ENCODE measurements at regions not wholly inside any gene's neighbourhood (a gene's known extent, or its start where the extent isn't known, plus 50 kb on each side); places are given as distances from the start of the nearest gene placed in this dataset.

DNA sequence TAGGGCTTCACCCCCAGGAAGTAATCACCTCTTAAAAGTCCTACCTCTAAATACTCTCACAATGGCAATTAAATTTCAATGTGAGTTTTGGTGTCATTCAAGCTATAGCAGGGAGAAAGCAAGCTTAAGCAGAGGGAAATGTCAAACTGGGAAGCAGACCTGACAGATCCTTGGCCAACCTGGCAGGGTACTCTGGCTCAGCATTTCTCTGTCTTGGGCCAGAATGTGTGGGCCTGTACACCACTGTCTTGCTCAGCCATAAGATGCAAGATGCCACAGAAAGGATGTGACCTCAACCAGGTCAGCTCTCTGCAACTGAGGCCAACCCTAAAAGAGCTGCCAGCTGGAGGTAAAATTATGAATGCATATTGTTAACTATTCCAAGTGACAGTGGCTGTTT is 130.6 kb upstream of the CMC1 start:
- in situ Hi-C loops (cut with HindIII; ENCODE audit: extremely low pct_ligation_motif_present, low pct_unique_long_range_greater_than_20kb): no loop called here

DNA sequence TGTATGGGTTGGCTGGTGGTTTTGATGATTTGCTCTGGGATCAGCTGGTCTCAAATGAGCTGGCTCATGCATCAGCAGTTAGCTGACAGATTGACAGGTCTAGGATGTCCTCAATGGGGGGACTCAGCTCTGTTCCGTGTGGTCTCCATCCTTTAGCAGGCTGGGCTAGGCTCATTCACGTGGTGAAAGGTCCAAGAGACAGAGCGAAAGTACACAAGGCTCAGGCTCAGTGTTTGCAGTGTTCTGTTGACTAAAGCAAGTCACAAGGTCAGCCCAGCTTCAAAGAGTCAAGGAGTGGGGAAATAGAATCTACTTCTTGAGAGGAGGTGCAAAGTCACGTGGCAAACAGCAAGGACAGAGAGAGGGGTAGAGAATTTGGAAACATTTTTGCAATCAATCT is 126.5 kb upstream of the CMC1 start:
- FAIRE-seq: peak; percentile 95
- H3K9me3 ChIP-seq (ENCODE audit: low read length): no peaks in the 10 kb centered on the region
- BruUV-seq (replicated peaks): no TSS peak
- TF ChIP-seq, protein P1, sequence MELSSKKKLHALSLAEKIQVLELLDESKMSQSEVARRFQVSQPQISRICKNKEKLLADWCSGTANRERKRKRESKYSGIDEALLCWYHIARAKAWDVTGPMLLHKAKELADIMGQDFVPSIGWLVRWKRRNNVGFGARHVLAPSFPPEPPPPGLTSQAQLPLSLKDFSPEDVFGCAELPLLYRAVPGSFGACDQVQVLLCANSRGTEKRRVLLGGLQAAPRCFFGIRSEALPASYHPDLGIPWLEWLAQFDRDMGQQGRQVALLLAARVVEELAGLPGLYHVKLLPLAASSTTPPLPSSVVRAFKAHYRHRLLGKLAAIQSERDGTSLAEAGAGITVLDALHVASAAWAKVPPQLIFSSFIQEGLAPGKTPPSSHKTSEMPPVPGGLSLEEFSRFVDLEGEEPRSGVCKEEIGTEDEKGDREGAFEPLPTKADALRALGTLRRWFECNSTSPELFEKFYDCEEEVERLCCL (CRISPR knock-in tag; IDR thresholded peaks at IDR 0.05; ENCODE audit: borderline replicate concordance): peak; percentile 57; the same call in 1 of the 2 replicates
- TF ChIP-seq ZSCAN25 (CRISPR knock-in tag; IDR thresholded peaks at IDR 0.05) (no peak; the same call in 1 of the 2 replicates), NR2F6 (IDR thresholded peaks at IDR 0.05) (peak; percentile 83), NR2F6 (CRISPR knock-in tag; IDR thresholded peaks at IDR 0.05) (peak; percentile 92), NFE2 (CRISPR knock-in tag; IDR thresholded peaks at IDR 0.05) (no peak), ZNF747 (CRISPR knock-in tag; IDR thresholded peaks at IDR 0.05; ENCODE audit: borderline replicate concordance) (0 out of 2 replicates have a peak, but pooled peaks have one; percentile 47), RBM22 (optimal IDR thresholded peaks at IDR 0.05; ENCODE audit: low read length) (no peak), ZNF547 (CRISPR knock-in tag; IDR thresholded peaks at IDR 0.05) (no peak), TAF1 (CRISPR knock-in tag; IDR thresholded peaks at IDR 0.05) (no peak), ZNF773 (CRISPR knock-in tag; IDR thresholded peaks at IDR 0.05; ENCODE audit: borderline replicate concordance) (no peak), NCOA1 (CRISPR knock-in tag; IDR thresholded peaks at IDR 0.05) (no peak), NFKB2 (CRISPR knock-in tag; IDR thresholded peaks at IDR 0.05; ENCODE audit: borderline replicate concordance) (no peak), ARNTL (CRISPR knock-in tag; IDR thresholded peaks at IDR 0.05) (peak; percentile 99), IKZF1 (IDR thresholded peaks at IDR 0.05) (no peak)
- TF ChIP-seq, protein P2, sequence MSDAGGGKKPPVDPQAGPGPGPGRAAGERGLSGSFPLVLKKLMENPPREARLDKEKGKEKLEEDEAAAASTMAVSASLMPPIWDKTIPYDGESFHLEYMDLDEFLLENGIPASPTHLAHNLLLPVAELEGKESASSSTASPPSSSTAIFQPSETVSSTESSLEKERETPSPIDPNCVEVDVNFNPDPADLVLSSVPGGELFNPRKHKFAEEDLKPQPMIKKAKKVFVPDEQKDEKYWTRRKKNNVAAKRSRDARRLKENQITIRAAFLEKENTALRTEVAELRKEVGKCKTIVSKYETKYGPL (CRISPR knock-in tag; IDR thresholded peaks at IDR 0.05): no peak

More for the DNA sequence above, 130.6 kb upstream of the CMC1 start:
- H4K20me1 ChIP-seq (ENCODE audit: insufficient read depth, low read length): no peaks in the 10 kb centered on the region
- H3K79me2 ChIP-seq (ENCODE audit: insufficient read depth, low read length): no peaks in the 10 kb centered on the region
- no peaks in the 10 kb centered on the region for H3K27me3 ChIP-seq (ENCODE audit: control insufficient read depth in 1 of 2, insufficient read depth in 2 of 2, low read length in 2 of 2)
- no peak overlapping the region for H3K9ac ChIP-seq (ENCODE audit: insufficient read depth, low read depth, low read length)
- no peaks in the 10 kb centered on the region for H3K36me3 ChIP-seq (replicated peaks in 1 of 2; ENCODE audit: control insufficient read depth in 1 of 2, insufficient read depth in 2 of 2, low read length in 2 of 2)
- no peak overlapping the region for H2AFZ ChIP-seq (ENCODE audit: low read length)
- ATAC-seq (no peak), FAIRE-seq (no peak), DNase-seq (ENCODE audit: low spot score) (no peak)
- H3K4me3 ChIP-seq (replicated peaks in 1 of 3; ENCODE audit: insufficient read depth in 1 of 3, low read depth in 2 of 3, low read length in 3 of 3): no peak overlapping the region
- CTCF ChIA-PET (ENCODE audit: low intra/inter-chr PET ratio, low total read pairs): no interaction called here
- intact Hi-C loops (cut with micrococcal nuclease; ENCODE audit: unreplicated experiment): loop anchor here (10.0 kb wide), 1 partner anchor 234 kb away; the partner anchor contains the start of genes AZI2 and ZCWPW2
- POLR2A ChIA-PET: interaction anchor here (1.8 kb wide), 1 partner anchor 29 kb away, joined by 7 read pairs; no protein-coding TSS in a partner anchor
- H3K27ac ChIP-seq (ENCODE audit: extremely low read length, insufficient read depth, low read length): no peak overlapping the region
- H3K9me3 ChIP-seq (ENCODE audit: low read length): no peaks in the 10 kb centered on the region
- no TSS peak for BruUV-seq (replicated peaks)
- TF ChIP-seq, protein P3, sequence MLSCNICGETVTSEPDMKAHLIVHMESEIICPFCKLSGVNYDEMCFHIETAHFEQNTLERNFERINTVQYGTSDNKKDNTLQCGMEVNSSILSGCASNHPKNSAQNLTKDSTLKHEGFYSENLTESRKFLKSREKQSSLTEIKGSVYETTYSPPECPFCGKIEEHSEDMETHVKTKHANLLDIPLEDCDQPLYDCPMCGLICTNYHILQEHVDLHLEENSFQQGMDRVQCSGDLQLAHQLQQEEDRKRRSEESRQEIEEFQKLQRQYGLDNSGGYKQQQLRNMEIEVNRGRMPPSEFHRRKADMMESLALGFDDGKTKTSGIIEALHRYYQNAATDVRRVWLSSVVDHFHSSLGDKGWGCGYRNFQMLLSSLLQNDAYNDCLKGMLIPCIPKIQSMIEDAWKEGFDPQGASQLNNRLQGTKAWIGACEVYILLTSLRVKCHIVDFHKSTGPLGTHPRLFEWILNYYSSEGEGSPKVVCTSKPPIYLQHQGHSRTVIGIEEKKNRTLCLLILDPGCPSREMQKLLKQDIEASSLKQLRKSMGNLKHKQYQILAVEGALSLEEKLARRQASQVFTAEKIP (CRISPR knock-in tag; IDR thresholded peaks at IDR 0.05; ENCODE audit: borderline replicate concordance): no peak
- TF ChIP-seq KAT8 (CRISPR knock-in tag; IDR thresholded peaks at IDR 0.05): no peak
- H3K4me1 ChIP-seq (ENCODE audit: insufficient read depth, low read length): peaks cover 43% of the 10 kb centered on the region
- no peak overlapping the region for H3K4me2 ChIP-seq (ENCODE audit: low read depth, low read length)

More for the DNA sequence above, 126.5 kb upstream of the CMC1 start:
- H3K27me3 ChIP-seq (ENCODE audit: control insufficient read depth in 1 of 2, insufficient read depth in 2 of 2, low read length in 2 of 2): no peaks in the 10 kb centered on the region
- CTCF ChIA-PET (ENCODE audit: low intra/inter-chr PET ratio, low total read pairs): no interaction called here
- H3K9ac ChIP-seq (ENCODE audit: insufficient read depth, low read depth, low read length): no peak overlapping the region
- H3K4me3 ChIP-seq (replicated peaks in 1 of 3; ENCODE audit: insufficient read depth in 1 of 3, low read depth in 2 of 3, low read length in 3 of 3): no peak overlapping the region
- peak overlapping the region; percentile 41 for H3K4me2 ChIP-seq (ENCODE audit: low read depth, low read length)
- peak; percentile 100 for ATAC-seq
- no peaks in the 10 kb centered on the region for H3K79me2 ChIP-seq (ENCODE audit: insufficient read depth, low read length)
- no peak overlapping the region for H2AFZ ChIP-seq (ENCODE audit: low read length)
- POLR2A ChIA-PET: interaction anchor here (0.6 to 1.8 kb wide), 5 partner anchors 14 to 234 kb away, joined by 3 to 9 read pairs (median 6); partner anchors contain the start of genes AZI2, CMC1 and ZCWPW2
- 4% methylated on average over 4 of the region's 4 CpGs for WGBS (ENCODE audit: low lambda C conversion rate)
- H4K20me1 ChIP-seq (ENCODE audit: insufficient read depth, low read length): no peaks in the 10 kb centered on the region
- no peaks in the 10 kb centered on the region for H3K36me3 ChIP-seq (replicated peaks in 1 of 2; ENCODE audit: control insufficient read depth in 1 of 2, insufficient read depth in 2 of 2, low read length in 2 of 2)
- DNase-seq (ENCODE audit: low spot score): peak; percentile 90
- H3K4me1 ChIP-seq (ENCODE audit: insufficient read depth, low read length): peaks cover 38% of the 10 kb centered on the region
- in situ Hi-C loops (cut with HindIII; ENCODE audit: extremely low pct_ligation_motif_present, low pct_unique_long_range_greater_than_20kb) (no loop called here), intact Hi-C loops (cut with micrococcal nuclease; ENCODE audit: unreplicated experiment) (loop anchor here (2.0 to 10.0 kb wide), 3 partner anchors 20 to 230 kb away; partner anchors contain the start of genes AZI2, CMC1 and ZCWPW2)
- peak overlapping the region; percentile 47 for H3K27ac ChIP-seq (ENCODE audit: extremely low read length, insufficient read depth, low read length)

Data from HepG2 (cell line).